Stomach (tissue), 4 donors: ENCODE measurements at regions not wholly inside any gene's neighbourhood (a gene's known extent, or its start where the extent isn't known, plus 50 kb on each side); places are given as distances from the start of the nearest gene placed in this dataset.

Experiments used
- CTCF ChIP-seq, 7 experiments: fragments of 450-650 bp in 4 of 7; fragments of 200-600 bp in 3 of 7; sonication (generic) in 3 of 7; IDR thresholded peaks; one replicate each; pipeline ENCODE4 v1.5.1; 2016 to 2019; ENCODE audit warnings: antibody characterized with exemption in 7 of 7, control low read depth in 2 of 7, mild to moderate bottlenecking in 1 of 7
- EP300 ChIP-seq: sonication (generic); formaldehyde crosslinking; IDR thresholded peaks from one replicate; pipeline ENCODE4 v1.6.1; 2017; ENCODE audit warnings: antibody characterized with exemption
- POLR2A ChIP-seq, 4 donors: fragments of 450-650 bp; IDR thresholded peaks; one replicate each; pipeline ENCODE4 v1.6.1; 2016; ENCODE audit warnings: antibody characterized with exemption in 4 of 4, control low read depth in 2 of 4, mild to moderate bottlenecking in 1 of 4, moderate library complexity in 1 of 4

- TF ChIP-seq EP300 = no peak
- no peak for TF ChIP-seq CTCF (IDR thresholded peaks at IDR 0.05)
- TF ChIP-seq POLR2A (IDR thresholded peaks at IDR 0.05) = no peak
Observed at GRCh38 chr9:16145196-16145950, 592.5 kb downstream of the CCDC171 start.
